CD4-positive, alpha-beta T cell treated with Interleukin-4 for 1 hour (primary cell): ENCODE measurements at regions not wholly inside any gene's neighbourhood (a gene's known extent, or its start where the extent isn't known, plus 50 kb on each side); places are given as distances from the start of the nearest gene placed in this dataset.
"Not testable (repeated sequence)": the region's sequence is repeated elsewhere in the genome, so short reads cannot be mapped to it uniquely, and the experiment has no call there.

Experiments
- DNase-seq, 2 donors: peaks; one replicate each; pipeline ENCODE4 v3.0.0-alpha.2; 2020 to 2022

GRCh38 chr6:132025468-132025867, 74.3 kb upstream of the CCN2 start:
- no peak for DNase-seq

- DNase-seq, result no peak
Measured at GRCh38 chr6:132023490-132023889, 72.3 kb upstream of the CCN2 start.

DNA sequence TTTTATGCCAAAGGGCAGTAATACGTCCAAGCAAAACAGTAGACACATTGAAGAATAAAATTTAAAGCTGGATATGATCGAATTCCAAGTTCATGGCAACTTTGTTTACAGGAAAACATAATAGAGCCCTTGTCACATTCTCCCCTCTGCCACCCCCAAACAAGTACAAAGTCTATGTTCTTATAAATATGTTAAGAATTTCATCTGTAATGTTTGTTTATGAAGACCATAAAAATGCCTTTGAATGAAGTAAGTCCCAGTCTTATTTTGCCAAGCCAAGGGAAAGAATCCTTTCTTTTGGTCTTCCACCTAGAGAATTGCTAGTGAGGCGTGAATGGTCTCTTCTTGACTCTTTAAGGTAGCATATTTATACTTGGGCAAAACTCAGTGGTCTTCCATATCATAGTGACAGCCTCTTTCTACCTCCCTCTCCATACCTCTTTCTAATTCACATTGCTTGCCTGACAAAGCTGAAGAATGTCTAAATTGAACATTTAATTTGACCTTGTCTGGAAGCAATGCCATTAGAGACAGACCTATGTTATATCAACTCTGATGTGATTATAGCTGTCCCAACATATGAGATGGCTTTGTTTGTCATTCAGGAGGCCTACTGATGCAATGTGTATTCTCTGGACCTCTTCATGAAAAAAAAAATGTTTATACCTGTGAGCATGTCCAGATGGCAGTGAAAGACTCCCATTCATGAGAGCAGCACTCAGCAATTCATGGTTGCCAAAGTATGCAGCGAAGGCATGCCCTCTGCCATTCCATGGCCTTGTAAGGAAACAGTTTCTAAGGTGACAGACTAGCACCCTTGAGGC, 70.6 kb upstream of the CCN2 start:
- DNase-seq, result no peak

DNA sequence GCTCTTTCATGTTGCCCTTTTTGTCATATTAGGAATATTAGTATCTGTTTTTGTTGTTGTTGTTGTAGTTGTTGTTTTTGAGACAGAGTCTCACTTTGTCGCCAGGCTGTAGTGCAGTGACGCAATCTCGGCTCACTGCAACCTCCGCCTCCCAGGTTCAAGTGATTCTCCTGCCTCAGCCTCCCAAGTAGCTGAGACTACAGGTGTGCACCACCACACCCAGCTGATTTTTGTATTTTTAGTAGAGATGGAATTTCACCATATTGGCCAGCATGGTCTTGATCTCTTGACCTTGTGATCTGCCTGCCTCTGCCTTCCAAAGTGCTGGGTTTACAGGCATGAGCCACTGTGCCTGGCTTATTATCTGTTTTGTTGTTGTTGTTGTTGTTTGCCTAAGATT, 69.7 kb upstream of the CCN2 start:
- not testable (repeated sequence) for DNase-seq

DNA sequence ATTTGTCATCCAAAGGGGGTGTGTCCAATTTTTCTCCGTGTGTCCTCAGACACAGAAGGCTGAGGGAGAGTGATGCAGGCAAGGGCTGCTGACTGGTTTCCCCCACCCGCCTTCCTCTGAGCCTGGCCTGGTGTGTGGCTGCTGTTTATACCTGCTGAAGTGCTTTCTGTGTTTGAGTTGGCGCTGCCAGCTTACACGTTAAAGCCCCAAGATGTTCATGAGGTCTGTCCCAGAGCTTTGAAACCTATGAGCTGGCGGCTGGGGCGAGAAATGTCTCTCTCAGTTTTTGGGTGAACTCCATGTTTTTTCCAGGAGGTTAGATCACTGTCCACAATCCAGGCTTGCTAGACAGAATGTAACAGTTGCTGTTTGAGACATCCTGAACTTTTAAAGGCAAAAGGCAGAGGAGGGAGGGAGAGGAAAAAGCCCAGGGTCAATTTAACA, 69.0 kb upstream of the CCN2 start:
- no peak for DNase-seq

DNA sequence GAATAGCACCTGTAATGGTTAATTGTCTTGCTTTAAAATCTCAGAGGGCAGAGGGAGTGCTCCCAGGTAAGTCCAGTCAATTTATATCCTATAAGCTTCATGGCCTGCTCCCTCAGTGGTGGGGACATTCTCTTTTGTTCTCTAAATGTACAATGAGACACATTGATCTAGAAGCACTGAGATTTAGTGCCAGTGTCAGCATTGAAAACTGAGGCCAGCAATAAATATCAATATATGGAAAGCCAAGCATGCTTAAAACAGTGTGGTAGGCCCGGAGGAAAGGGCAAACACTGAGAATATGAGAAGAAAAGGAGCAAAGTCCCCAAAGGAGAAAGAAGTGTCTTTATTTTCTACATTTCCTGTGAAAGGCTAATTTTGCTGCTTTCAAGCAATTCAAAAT, 68.4 kb upstream of the CCN2 start:
- no peak for DNase-seq

DNA sequence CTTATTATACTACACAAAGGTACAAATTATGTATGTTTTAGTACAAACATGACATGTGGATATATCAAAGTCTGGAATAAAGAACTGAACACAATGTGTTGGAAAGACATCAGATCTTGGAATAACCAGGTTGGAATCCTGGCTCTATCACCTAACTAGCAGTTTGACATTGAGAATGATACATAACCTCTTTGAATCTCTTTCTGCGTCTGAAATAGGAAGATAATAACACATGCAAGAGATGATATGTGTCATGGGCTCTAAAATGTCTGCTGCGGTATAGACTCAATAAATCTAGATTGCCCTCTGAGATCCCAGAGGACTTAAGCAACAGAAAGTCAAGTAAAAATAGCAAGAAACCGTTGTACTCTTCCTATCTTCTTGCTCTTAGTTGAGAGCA, 66.8 kb upstream of the CCN2 start:
- no peak for DNase-seq

GRCh38 chr6:132016396-132016795, 65.2 kb upstream of the CCN2 start:
- no peak for DNase-seq

DNA sequence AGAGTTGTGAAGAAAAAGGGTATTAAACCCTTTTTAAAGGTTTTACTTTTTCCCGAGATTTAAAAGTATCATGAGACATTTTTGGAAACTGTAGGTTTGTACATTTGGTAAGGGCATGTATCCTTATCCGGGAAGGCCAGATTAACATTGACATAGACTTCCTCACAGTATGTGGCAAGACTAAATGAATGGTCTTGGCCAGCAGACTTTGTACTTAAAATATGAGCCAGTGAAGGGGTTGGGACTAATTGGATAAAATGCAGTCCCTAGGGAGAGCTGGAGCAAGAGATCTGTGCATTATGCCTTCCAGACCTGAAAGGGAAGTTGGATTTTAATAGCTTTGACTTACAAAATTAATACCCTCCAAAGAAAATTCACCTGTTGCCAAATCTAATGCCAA, 60.4 kb upstream of the CCN2 start:
- no peak for DNase-seq

GRCh38 chr6:132009175-132009574, 58.0 kb upstream of the CCN2 start:
- DNase-seq, result no peak

DNA sequence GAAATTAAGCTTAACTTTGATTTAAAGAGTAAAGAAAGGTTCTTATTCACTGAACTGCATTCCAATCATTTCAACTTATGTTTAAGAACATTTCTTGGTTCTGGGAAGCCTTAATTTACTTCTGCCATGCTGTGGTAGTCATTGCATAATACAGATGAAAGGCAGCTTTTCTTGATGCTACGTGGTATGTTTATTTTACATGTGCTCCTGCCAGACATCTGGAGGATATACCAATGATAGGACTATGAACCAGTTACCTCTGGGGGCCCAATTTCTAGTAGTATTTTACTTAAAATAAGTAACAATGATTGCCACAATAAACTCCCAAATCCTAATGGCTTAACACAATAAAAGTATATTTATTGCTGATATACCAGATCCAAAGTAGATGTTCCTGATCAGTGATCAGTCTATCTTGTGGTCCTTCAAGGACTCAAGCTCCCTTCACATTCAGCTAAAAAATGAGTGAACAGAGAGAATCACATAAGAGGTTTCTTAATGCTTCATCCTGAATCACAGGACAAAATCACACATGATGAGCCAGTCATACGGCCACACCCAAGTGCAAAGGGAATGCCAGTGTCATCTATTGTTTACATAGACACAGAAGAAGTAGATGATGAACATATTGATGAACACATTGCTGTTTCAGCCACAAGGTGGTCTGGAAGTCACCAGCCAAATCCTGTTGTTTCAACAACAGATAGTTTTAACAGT, 56.5 kb upstream of the CCN2 start:
- DNase-seq, result no peak

GRCh38 chr6:132005178-132005577, 54.0 kb upstream of the CCN2 start:
- DNase-seq, result no peak

DNA sequence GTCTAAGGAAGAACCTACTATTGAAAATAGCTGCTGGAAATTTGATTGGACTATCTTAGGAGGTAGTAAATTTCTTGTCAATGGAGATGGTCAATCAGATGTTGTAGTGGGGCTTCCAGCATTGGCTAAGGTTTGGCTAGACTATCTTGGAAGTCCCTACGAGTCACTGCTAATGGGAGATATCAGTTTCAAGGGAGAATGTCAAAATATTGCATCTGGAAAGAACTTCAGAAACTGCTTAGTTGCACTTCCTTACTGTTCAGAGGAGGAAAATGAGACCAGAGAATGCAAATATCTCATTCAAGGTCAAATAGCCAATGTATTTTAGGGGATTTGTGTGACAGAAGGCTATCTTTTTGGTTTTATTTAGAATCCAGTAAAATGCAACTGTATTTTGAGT, 53.5 kb upstream of the CCN2 start:
- DNase-seq, result no peak

DNA sequence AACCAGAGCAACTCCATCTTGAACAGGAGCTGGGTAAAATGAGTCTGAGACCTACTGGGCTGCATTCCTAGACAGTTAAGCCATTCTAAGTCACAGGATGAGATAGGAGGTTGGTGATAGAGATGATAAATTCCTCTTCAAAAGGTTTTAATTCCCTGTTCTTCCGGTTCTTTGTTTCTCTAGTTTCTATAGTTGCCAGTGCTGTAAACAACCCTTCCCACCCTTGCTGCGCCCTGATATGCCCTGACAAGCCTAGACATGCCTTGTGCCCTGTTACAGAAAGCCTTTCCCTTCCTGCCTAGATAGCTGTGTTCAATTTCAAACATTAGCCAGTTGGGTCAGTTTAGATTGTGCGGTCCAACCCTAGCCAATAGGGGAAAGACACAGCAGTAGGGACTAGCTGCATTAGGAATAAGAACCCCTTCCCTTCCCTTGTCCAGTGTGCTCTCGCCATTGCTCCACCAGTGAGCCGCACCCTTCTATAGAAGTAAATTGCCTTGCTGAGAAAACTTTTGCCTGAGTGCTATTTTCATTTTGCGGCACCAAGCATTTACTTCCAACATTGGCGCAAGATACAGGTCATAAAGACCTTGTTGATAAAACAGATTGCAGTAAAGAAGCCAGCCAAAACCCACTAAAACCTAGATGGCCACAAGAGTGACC, 52.5 kb upstream of the CCN2 start:
- DNase-seq, result no peak
